ENCODE measurements at regions not wholly inside any gene's neighbourhood (a gene's known extent, or its start where the extent isn't known, plus 50 kb on each side); places are given as distances from the start of the nearest gene placed in this dataset.

DNA sequence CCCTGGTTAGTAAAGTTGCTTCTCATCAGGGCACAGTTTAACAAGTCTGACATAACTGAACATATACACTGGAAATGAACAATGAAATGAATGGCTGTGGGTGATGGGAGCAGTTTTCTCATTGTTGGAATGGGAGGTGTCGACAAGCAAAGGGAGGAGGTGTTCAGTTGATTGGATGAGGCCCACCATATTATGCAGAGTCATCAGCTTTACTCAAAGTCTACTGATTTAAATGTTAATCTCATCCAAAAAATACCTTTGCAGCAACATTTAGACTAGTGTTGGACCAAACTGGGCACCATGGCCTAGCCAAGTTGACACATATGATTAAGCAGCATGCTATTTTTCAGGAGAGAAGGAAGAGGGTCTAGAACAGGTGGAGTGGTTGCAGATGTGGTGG, 201.7 kb downstream of the RAMP3 start:
- intact Hi-C loops (cut with micrococcal nuclease) = no loop called here
- BruUV-seq (replicated peaks) = no TSS peak
- no peaks in the 10 kb centered on the region for H3K9me2 ChIP-seq (ENCODE audit: insufficient read depth)
- no peaks in the 10 kb centered on the region for H3K4me1 ChIP-seq (ENCODE audit: control insufficient read depth in 1 of 2, insufficient read depth in 2 of 2, low read length in 2 of 2)
- no peak overlapping the region for H3K4me2 ChIP-seq (ENCODE audit: low read length)
- H3K79me2 ChIP-seq (ENCODE audit: insufficient read depth, low read length) = no peaks in the 10 kb centered on the region
- ATAC-seq = no peak
- no peaks in the 10 kb centered on the region for H3K9me3 ChIP-seq (ENCODE audit: control insufficient read depth in 1 of 2, insufficient read depth in 1 of 2, low read depth in 1 of 2, low read length in 2 of 2)
- H2AFZ ChIP-seq (ENCODE audit: low read depth, low read length, poor library complexity, severe bottlenecking) = no peak overlapping the region
- DNase-seq (ENCODE audit: low read depth, low spot score) = no peak
- RAD21 ChIA-PET (ENCODE audit: low non-redundant PET in 1 of 2, low total read pairs in 2 of 2, uncharacterized antibody in 2 of 2, unreplicated experiment in 2 of 2) = no interaction called here
- CTCF ChIA-PET = no interaction called here
- H3K27ac ChIP-seq (ENCODE audit: low read depth, low read length) = no peak overlapping the region
- no peak overlapping the region for H3K9ac ChIP-seq (ENCODE audit: low read length)
- peaks cover 69% of the 10 kb centered on the region for H3K27me3 ChIP-seq (ENCODE audit: insufficient read depth, low read length)
- H4K20me1 ChIP-seq (ENCODE audit: insufficient read depth) = no peaks in the 10 kb centered on the region
- H3K4me3 ChIP-seq (replicated peaks in 1 of 2; ENCODE audit: low read depth in 1 of 2, low read length in 2 of 2) = no peak overlapping the region
- POLR2A ChIA-PET = no interaction called here
- no peaks in the 10 kb centered on the region for H3K36me3 ChIP-seq (ENCODE audit: control insufficient read depth in 1 of 2, insufficient read depth in 2 of 2, low read length in 2 of 2)
- TF ChIP-seq RAD21 (IDR thresholded peaks at IDR 0.05; ENCODE audit: low read depth) (no peak), FOSL1 (IDR thresholded peaks at IDR 0.05; ENCODE audit: low read depth) (no peak), TCF7L2 (IDR thresholded peaks at IDR 0.05; ENCODE audit: borderline replicate concordance, extremely low read depth, insufficient read depth, insufficient read length) (no peak), POLR2A (IDR thresholded peaks at IDR 0.05; ENCODE audit: borderline replicate concordance, extremely low read depth, insufficient read depth, insufficient read length) (no peak), POLR2AphosphoS5 (IDR thresholded peaks at IDR 0.05; ENCODE audit: low read depth, low read length) (no peak), JUND (IDR thresholded peaks at IDR 0.05) (no peak), ELF1 (IDR thresholded peaks at IDR 0.05; ENCODE audit: borderline replicate concordance, low read depth) (no peak), SP1 (IDR thresholded peaks at IDR 0.05; ENCODE audit: low read depth) (no peak), YY1 (IDR thresholded peaks at IDR 0.05; ENCODE audit: extremely low read depth, insufficient replicate concordance, low read depth, low read length) (no peak), ZNF274 (IDR thresholded peaks at IDR 0.05; ENCODE audit: low read depth, low read length) (no peak), EZH2phosphoT487 (IDR thresholded peaks at IDR 0.05; ENCODE audit: borderline replicate concordance) (no peak), CBX3 (IDR thresholded peaks at IDR 0.05; ENCODE audit: low read depth) (no peak), CEBPB (IDR thresholded peaks at IDR 0.05; ENCODE audit: low read depth) (no peak), EGR1 (IDR thresholded peaks at IDR 0.05; ENCODE audit: low read depth) (no peak), EZH2 (IDR thresholded peaks at IDR 0.05) (no peak)
- TF ChIP-seq, protein P1, sequence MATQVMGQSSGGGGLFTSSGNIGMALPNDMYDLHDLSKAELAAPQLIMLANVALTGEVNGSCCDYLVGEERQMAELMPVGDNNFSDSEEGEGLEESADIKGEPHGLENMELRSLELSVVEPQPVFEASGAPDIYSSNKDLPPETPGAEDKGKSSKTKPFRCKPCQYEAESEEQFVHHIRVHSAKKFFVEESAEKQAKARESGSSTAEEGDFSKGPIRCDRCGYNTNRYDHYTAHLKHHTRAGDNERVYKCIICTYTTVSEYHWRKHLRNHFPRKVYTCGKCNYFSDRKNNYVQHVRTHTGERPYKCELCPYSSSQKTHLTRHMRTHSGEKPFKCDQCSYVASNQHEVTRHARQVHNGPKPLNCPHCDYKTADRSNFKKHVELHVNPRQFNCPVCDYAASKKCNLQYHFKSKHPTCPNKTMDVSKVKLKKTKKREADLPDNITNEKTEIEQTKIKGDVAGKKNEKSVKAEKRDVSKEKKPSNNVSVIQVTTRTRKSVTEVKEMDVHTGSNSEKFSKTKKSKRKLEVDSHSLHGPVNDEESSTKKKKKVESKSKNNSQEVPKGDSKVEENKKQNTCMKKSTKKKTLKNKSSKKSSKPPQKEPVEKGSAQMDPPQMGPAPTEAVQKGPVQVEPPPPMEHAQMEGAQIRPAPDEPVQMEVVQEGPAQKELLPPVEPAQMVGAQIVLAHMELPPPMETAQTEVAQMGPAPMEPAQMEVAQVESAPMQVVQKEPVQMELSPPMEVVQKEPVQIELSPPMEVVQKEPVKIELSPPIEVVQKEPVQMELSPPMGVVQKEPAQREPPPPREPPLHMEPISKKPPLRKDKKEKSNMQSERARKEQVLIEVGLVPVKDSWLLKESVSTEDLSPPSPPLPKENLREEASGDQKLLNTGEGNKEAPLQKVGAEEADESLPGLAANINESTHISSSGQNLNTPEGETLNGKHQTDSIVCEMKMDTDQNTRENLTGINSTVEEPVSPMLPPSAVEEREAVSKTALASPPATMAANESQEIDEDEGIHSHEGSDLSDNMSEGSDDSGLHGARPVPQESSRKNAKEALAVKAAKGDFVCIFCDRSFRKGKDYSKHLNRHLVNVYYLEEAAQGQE (IDR thresholded peaks at IDR 0.05; ENCODE audit: low read depth) = no peak
- TF ChIP-seq, protein P2, sequence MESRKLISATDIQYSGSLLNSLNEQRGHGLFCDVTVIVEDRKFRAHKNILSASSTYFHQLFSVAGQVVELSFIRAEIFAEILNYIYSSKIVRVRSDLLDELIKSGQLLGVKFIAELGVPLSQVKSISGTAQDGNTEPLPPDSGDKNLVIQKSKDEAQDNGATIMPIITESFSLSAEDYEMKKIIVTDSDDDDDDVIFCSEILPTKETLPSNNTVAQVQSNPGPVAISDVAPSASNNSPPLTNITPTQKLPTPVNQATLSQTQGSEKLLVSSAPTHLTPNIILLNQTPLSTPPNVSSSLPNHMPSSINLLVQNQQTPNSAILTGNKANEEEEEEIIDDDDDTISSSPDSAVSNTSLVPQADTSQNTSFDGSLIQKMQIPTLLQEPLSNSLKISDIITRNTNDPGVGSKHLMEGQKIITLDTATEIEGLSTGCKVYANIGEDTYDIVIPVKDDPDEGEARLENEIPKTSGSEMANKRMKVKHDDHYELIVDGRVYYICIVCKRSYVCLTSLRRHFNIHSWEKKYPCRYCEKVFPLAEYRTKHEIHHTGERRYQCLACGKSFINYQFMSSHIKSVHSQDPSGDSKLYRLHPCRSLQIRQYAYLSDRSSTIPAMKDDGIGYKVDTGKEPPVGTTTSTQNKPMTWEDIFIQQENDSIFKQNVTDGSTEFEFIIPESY (IDR thresholded peaks at IDR 0.05; ENCODE audit: extremely low read depth, insufficient replicate concordance, low read length) = no peak
- TF ChIP-seq, protein P3, sequence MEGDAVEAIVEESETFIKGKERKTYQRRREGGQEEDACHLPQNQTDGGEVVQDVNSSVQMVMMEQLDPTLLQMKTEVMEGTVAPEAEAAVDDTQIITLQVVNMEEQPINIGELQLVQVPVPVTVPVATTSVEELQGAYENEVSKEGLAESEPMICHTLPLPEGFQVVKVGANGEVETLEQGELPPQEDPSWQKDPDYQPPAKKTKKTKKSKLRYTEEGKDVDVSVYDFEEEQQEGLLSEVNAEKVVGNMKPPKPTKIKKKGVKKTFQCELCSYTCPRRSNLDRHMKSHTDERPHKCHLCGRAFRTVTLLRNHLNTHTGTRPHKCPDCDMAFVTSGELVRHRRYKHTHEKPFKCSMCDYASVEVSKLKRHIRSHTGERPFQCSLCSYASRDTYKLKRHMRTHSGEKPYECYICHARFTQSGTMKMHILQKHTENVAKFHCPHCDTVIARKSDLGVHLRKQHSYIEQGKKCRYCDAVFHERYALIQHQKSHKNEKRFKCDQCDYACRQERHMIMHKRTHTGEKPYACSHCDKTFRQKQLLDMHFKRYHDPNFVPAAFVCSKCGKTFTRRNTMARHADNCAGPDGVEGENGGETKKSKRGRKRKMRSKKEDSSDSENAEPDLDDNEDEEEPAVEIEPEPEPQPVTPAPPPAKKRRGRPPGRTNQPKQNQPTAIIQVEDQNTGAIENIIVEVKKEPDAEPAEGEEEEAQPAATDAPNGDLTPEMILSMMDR (IDR thresholded peaks at IDR 0.05 in 2 of 3, conservative IDR thresholded peaks at IDR 0.05 in 1 of 3; ENCODE audit: borderline replicate concordance in 1 of 3, insufficient read depth in 1 of 3, low read depth in 2 of 3, low read length in 2 of 3) = no peak
- TF ChIP-seq, protein P4, sequence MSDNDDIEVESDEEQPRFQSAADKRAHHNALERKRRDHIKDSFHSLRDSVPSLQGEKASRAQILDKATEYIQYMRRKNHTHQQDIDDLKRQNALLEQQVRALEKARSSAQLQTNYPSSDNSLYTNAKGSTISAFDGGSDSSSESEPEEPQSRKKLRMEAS (IDR thresholded peaks at IDR 0.05) = no peak

Data from HCT116 (cell line).